Keratinocyte (primary cell): ENCODE measurements at regions not wholly inside any gene's neighbourhood (a gene's known extent, or its start where the extent isn't known, plus 50 kb on each side); places are given as distances from the start of the nearest gene placed in this dataset.
A peak's percentile ranks its signal among the peaks of the same experiment; 100 is the strongest.

Source experiments
- DNase-seq: peaks from one replicate; pipeline ENCODE4 v3.0.0-alpha.2; 2011; ENCODE audit warnings: low read depth, missing footprints, low spot score
- FAIRE-seq: peaks from 2 replicates; lab custom pipeline; 2011; peaks lifted over from hg19 to GRCh38; lab: Jason Lieb, UNC
- H2AFZ ChIP-seq: 2 replicates; pipeline ENCODE4 v1.6.0; 2012; ENCODE audit warnings: low read length, control low read depth, inconsistent platforms; ENCODE audit not compliant: control insufficient read depth
- H3K27ac ChIP-seq: 2 replicates; pipeline ENCODE4 v1.5.1; 2011; ENCODE audit warnings: low read length; ENCODE audit not compliant: control insufficient read depth, insufficient read depth
- H3K27me3 ChIP-seq: 3 replicates; pipeline ENCODE4 v1.6.0; 2011; ENCODE audit warnings: low read length; ENCODE audit not compliant: control insufficient read depth, insufficient read depth; ENCODE audit errors: extremely low read depth
- H3K36me3 ChIP-seq, 2 experiments: 2 replicates in 1 of 2; 3 replicates in 1 of 2; pipeline ENCODE4 v1.5.1; 2011; ENCODE audit warnings: low read length in 2 of 2, mild to moderate bottlenecking in 1 of 2; ENCODE audit not compliant: control insufficient read depth in 2 of 2, insufficient read depth in 2 of 2; ENCODE audit errors: extremely low read depth in 1 of 2
- H3K4me1 ChIP-seq: 3 replicates; pipeline ENCODE4 v1.5.1; 2011; ENCODE audit warnings: low read length; ENCODE audit not compliant: control insufficient read depth, insufficient read depth; ENCODE audit errors: extremely low read depth
- H3K4me2 ChIP-seq: 3 replicates; pipeline ENCODE4 v1.6.0; 2011; ENCODE audit warnings: low read depth, low read length; ENCODE audit not compliant: control insufficient read depth, insufficient read depth; ENCODE audit errors: extremely low read depth
- H3K4me3 ChIP-seq, 3 experiments: fragments of 200-600 bp in 1 of 3; sonication (generic) in 1 of 3; 2 replicates in 2 of 3; 3 replicates in 1 of 3; pipeline ENCODE4 v1.5.1; 2011 to 2016; ENCODE audit warnings: low read length in 3 of 3, mild to moderate bottlenecking in 3 of 3, control low read depth in 2 of 3, inconsistent platforms in 1 of 3, low read depth in 1 of 3, mixed read lengths in 1 of 3, mixed run types in 1 of 3, moderate library complexity in 1 of 3; ENCODE audit not compliant: control insufficient read depth in 2 of 3, insufficient read depth in 2 of 3; ENCODE audit errors: extremely low read depth in 1 of 3
- H3K79me2 ChIP-seq: 2 replicates; pipeline ENCODE4 v1.6.0; 2012; ENCODE audit warnings: low read length; ENCODE audit not compliant: control insufficient read depth, insufficient read depth
- H3K9ac ChIP-seq: 3 replicates; pipeline ENCODE4 v1.6.0; 2011; ENCODE audit warnings: low read length; ENCODE audit not compliant: control insufficient read depth, insufficient read depth; ENCODE audit errors: extremely low read depth
- H3K9me1 ChIP-seq: 3 replicates; pipeline ENCODE4 v1.6.0; 2011; ENCODE audit warnings: low read length; ENCODE audit not compliant: control insufficient read depth, insufficient read depth; ENCODE audit errors: extremely low read depth
- H3K9me3 ChIP-seq: 2 replicates; pipeline ENCODE4 v1.5.1; 2012; ENCODE audit warnings: low read depth, low read length; ENCODE audit not compliant: control insufficient read depth
- H4K20me1 ChIP-seq: 3 replicates; pipeline ENCODE4 v1.6.0; 2011; ENCODE audit warnings: low read length; ENCODE audit not compliant: control insufficient read depth, insufficient read depth; ENCODE audit errors: extremely low read depth
- EZH2 ChIP-seq: IDR thresholded peaks from one replicate; pipeline ENCODE4 v1.6.1; 2012; ENCODE audit warnings: inconsistent platforms, mild to moderate bottlenecking, low read length, moderate library complexity
- dilution Hi-C: fragments of 300-500 bp; cut with MboI; formaldehyde crosslinking; loops from one replicate; pipeline ENCODE4 v1.7.0; 2020; ENCODE audit warnings: low sequenced_read_pairs; ENCODE audit not compliant: extremely low pct_ligation_motif_present
- TF ChIP-seq, protein P1 (sequence below), 3 experiments: IDR thresholded peaks in 1 of 3; conservative IDR thresholded peaks in 1 of 3; optimal IDR thresholded peaks in 1 of 3; 2 replicates in 2 of 3; 3 replicates in 1 of 3; pipeline versions ENCODE3 to v1.5.1; 2011; ENCODE audit warnings: low read length in 3 of 3, mild to moderate bottlenecking in 3 of 3, moderate library complexity in 2 of 3, control low read depth in 1 of 3, inconsistent platforms in 1 of 3; ENCODE audit not compliant: insufficient read depth in 2 of 3; ENCODE audit errors: extremely low read depth in 1 of 3

DNA sequence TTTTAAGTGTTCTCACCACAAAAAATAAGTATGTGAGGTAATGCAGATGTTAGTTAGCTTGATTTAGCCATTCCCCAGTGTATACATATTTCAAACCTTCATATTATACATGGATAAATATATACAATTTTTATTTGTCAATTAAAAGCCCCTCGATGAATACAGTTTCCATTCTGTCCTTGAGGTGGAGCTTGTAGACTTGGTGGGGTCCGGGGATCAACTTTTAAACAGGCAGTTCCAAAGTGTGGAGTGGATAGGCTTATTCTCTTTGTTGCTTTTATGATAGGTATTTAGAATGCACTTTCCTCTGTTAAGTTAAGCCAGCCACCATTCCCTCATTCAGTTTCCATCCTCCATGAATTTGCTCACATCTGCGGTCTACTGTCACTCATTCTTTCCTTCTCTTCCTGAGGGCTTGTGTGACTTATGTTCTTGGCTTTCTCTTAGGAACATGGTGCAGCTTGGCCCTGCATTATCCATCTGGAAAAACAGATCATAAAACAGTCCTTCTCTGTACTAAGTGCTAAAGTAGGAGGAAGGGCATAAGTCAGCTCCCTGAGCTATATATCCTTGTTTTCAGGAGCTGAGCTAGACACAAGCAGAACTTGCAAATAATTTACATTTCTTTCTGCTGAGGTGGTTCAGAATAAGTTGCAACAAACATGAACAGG lies 149.1 kb downstream of the NFKBIZ start:
- TF ChIP-seq, protein P1, sequence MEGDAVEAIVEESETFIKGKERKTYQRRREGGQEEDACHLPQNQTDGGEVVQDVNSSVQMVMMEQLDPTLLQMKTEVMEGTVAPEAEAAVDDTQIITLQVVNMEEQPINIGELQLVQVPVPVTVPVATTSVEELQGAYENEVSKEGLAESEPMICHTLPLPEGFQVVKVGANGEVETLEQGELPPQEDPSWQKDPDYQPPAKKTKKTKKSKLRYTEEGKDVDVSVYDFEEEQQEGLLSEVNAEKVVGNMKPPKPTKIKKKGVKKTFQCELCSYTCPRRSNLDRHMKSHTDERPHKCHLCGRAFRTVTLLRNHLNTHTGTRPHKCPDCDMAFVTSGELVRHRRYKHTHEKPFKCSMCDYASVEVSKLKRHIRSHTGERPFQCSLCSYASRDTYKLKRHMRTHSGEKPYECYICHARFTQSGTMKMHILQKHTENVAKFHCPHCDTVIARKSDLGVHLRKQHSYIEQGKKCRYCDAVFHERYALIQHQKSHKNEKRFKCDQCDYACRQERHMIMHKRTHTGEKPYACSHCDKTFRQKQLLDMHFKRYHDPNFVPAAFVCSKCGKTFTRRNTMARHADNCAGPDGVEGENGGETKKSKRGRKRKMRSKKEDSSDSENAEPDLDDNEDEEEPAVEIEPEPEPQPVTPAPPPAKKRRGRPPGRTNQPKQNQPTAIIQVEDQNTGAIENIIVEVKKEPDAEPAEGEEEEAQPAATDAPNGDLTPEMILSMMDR (optimal IDR thresholded peaks at IDR 0.05 in 1 of 3, IDR thresholded peaks at IDR 0.05 in 1 of 3, conservative IDR thresholded peaks at IDR 0.05 in 1 of 3; ENCODE audit: extremely low read depth in 1 of 3, insufficient read depth in 2 of 3, low read length in 3 of 3) = no peak
- no peak for TF ChIP-seq EZH2
- FAIRE-seq = peak; percentile 5
- peak overlapping the region; percentile 80 for H2AFZ ChIP-seq

DNA sequence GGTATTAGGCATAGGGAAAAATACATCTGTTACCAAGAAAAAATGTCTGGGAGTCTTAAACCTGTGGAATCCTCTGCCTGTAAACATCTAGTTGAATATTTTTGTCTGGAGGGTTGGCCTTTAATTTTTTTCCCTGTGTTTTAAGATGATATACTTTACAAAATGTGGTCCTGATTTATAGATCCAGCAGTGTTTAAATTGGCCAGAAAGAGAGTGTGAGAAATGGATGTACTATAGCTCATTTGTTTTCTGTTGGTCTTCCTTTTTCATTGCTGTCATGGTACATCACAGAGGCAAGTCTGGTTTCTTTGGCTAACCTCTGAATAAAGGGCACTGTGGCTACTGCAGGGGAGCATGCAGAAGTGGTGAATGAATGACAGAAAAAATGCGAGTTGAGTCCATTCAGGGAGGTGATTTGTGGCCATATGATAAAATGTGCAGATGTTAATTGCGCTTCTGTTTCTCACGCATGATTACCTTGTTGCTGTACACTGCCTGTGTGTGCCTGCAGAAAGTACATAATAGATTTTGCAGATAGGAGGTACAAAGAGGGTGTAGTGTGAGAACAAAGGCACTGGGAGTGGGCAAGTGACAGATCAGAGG lies 150.0 kb downstream of the NFKBIZ start:
- Histone ChIP-seq H3K9ac (no peak overlapping the region), H3K4me2 (no peak overlapping the region), H2AFZ (peak overlapping the region; percentile 30), H3K9me3 (no peaks in the 10 kb centered on the region), H4K20me1 (no peaks in the 10 kb centered on the region), H3K4me3 (no peak overlapping the region), H3K79me2 (no peaks in the 10 kb centered on the region), H3K27me3 (no peaks in the 10 kb centered on the region), H3K4me1 (peaks cover 32% of the 10 kb centered on the region), H3K36me3 (no peaks in the 10 kb centered on the region), H3K9me1 (no peaks in the 10 kb centered on the region), H3K27ac (no peak overlapping the region)
- no peak for DNase-seq
- no peak for FAIRE-seq
- no peak for TF ChIP-seq EZH2
- TF ChIP-seq, protein P1 (optimal IDR thresholded peaks at IDR 0.05 in 1 of 3, IDR thresholded peaks at IDR 0.05 in 1 of 3, conservative IDR thresholded peaks at IDR 0.05 in 1 of 3; ENCODE audit: extremely low read depth in 1 of 3, insufficient read depth in 2 of 3, low read length in 3 of 3) = no peak
- dilution Hi-C loops = no loop called here

More for the DNA sequence above, 149.1 kb downstream of the NFKBIZ start:
- no peaks in the 10 kb centered on the region for H3K9me1 ChIP-seq
- peaks cover 41% of the 10 kb centered on the region for H3K4me1 ChIP-seq
- H3K27me3 ChIP-seq = no peaks in the 10 kb centered on the region
- no peaks in the 10 kb centered on the region for H4K20me1 ChIP-seq
- dilution Hi-C loops = no loop called here
- H3K79me2 ChIP-seq = no peaks in the 10 kb centered on the region
- H3K27ac ChIP-seq = no peak overlapping the region
- DNase-seq = no peak
- no peak overlapping the region for H3K9ac ChIP-seq
- H3K4me2 ChIP-seq = no peak overlapping the region
- H3K9me3 ChIP-seq = no peaks in the 10 kb centered on the region
- H3K36me3 ChIP-seq = no peaks in the 10 kb centered on the region
- no peak overlapping the region for H3K4me3 ChIP-seq
